SIG-M5 treated with dmso at 0.1 percent for 504 hours (cell line): ENCODE measurements at regions not wholly inside any gene's neighbourhood (a gene's known extent, or its start where the extent isn't known, plus 50 kb on each side); places are given as distances from the start of the nearest gene placed in this dataset.

Experiments
- DNase-seq: peaks from one replicate; lab custom pipeline; 2025; ENCODE audit not compliant: unreplicated experiment; lab: John Stamatoyannopoulos, UW

GRCh38 chr20:8073024-8073832 is 53.7 kb upstream of the TMX4 start:
- peak; percentile 94 for DNase-seq

GRCh38 chr20:8074931-8075330 is 55.4 kb upstream of the TMX4 start:
- no peak for DNase-seq

- DNase-seq: no peak
Observed at GRCh38 chr20:8076306-8077136, 55.5 kb upstream of the PLCB1 start.

- DNase-seq: no peak
Observed at GRCh38 chr20:8077137-8077466, 55.0 kb upstream of the PLCB1 start.

- no peak for DNase-seq
Observed at GRCh38 chr20:8078528-8078914, 53.5 kb upstream of the PLCB1 start.

- no peak for DNase-seq
Observed at GRCh38 chr20:8079976-8080375, 52.1 kb upstream of the PLCB1 start.

GRCh38 chr20:8082025-8082424 is 50.0 kb upstream of the PLCB1 start:
- peak; percentile 36 for DNase-seq
